H1 (cell line): ENCODE measurements at regions not wholly inside any gene's neighbourhood (a gene's known extent, or its start where the extent isn't known, plus 50 kb on each side); places are given as distances from the start of the nearest gene placed in this dataset.

Source experiments
- CTCF ChIA-PET: fragments of 300-600 bp; sonication (Branson Sonifier 250); formaldehyde crosslinking; loops from one replicate; lab custom pipeline; 2021; ENCODE audit not compliant: partially characterized antibody; lab: Charles Lee
- POLR2A ChIA-PET: fragments of 300-600 bp; sonication (Branson Sonifier 250); formaldehyde crosslinking; loops from one replicate; lab custom pipeline; 2021; ENCODE audit warnings: inconsistent platforms; ENCODE audit not compliant: partially characterized antibody; lab: Charles Lee
- DNase-seq, 2 experiments: peaks; one replicate each; pipeline versions ENCODE4 v3.0.0 to v3.0.0-alpha.2; 2010 to 2022; ENCODE audit warnings: low spot score in 2 of 2, low read depth in 1 of 2, mixed read lengths in 1 of 2
- FAIRE-seq: peaks from 2 replicates; lab custom pipeline; 2011; peaks lifted over from hg19 to GRCh38; lab: Jason Lieb, UNC
- H2AFZ ChIP-seq: 2 replicates; pipeline ENCODE4 v1.8.1; 2012; ENCODE audit warnings: low read length, inconsistent platforms
- H2AK5ac ChIP-seq: 2 replicates; pipeline ENCODE4 v1.6.1; 2013; ENCODE audit warnings: low read depth, low read length
- H2BK120ac ChIP-seq: replicated peaks from 2 replicates; pipeline ENCODE3; 2013; ENCODE audit warnings: low read depth, low read length, inconsistent platforms
- H2BK12ac ChIP-seq: 2 replicates; pipeline ENCODE4 v1.6.1; 2013; ENCODE audit warnings: low read depth, low read length
- H2BK15ac ChIP-seq: 2 replicates; pipeline ENCODE4 v1.6.1; 2013; ENCODE audit warnings: low read length
- H2BK20ac ChIP-seq: 2 replicates; pipeline ENCODE4 v1.6.1; 2013; ENCODE audit warnings: low read length
- H2BK5ac ChIP-seq: 2 replicates; pipeline ENCODE4 v1.6.1; 2013; ENCODE audit warnings: low read depth, low read length
- H3K14ac ChIP-seq: 2 replicates; pipeline ENCODE4 v1.6.1; 2013; ENCODE audit warnings: inconsistent platforms; ENCODE audit not compliant: insufficient read length
- H3K18ac ChIP-seq: 2 replicates; pipeline ENCODE4 v1.6.1; 2013; ENCODE audit warnings: low read length; ENCODE audit errors: extremely low read depth
- H3K23ac ChIP-seq: 2 replicates; pipeline ENCODE4 v1.6.1; 2013; ENCODE audit warnings: inconsistent platforms; ENCODE audit not compliant: insufficient read length
- H3K23me2 ChIP-seq: 2 replicates; pipeline ENCODE4 v1.6.1; 2013; ENCODE audit warnings: low read depth, low read length
- H3K27ac ChIP-seq: 2 replicates; pipeline ENCODE4 v1.6.1; 2011; ENCODE audit warnings: low read depth, low read length, inconsistent platforms
- H3K27me3 ChIP-seq, 4 experiments: replicated peaks in 1 of 4; 1 replicate in 1 of 4; 2 replicates in 3 of 4; pipeline versions ENCODE4 v1.6.1 to v1.8.1; 2011 to 2013; ENCODE audit warnings: low read length in 3 of 4, mild to moderate bottlenecking in 3 of 4, inconsistent platforms in 2 of 4, mixed read lengths in 2 of 4, moderate library complexity in 1 of 4; ENCODE audit not compliant: control insufficient read depth in 3 of 4, insufficient read depth in 3 of 4; ENCODE audit errors: extremely low read depth in 1 of 4
- H3K36me3 ChIP-seq, 4 experiments: 2 replicates each; pipeline versions ENCODE4 v1.6.1 to v1.8.1; 2011 to 2013; ENCODE audit warnings: mild to moderate bottlenecking in 4 of 4, low read length in 3 of 4, moderate library complexity in 2 of 4, control low read depth in 1 of 4, inconsistent platforms in 1 of 4; ENCODE audit not compliant: insufficient read depth in 4 of 4, control insufficient read depth in 2 of 4
- H3K4ac ChIP-seq: replicated peaks from 2 replicates; pipeline ENCODE3; 2013; ENCODE audit warnings: low read length, low read depth, mixed read lengths, inconsistent platforms; ENCODE audit not compliant: insufficient read length
- H3K4me1 ChIP-seq, 4 experiments: replicated peaks in 1 of 4; 1 replicate in 1 of 4; 2 replicates in 3 of 4; pipeline versions ENCODE4 v1.6.1 to v1.8.1; 2011 to 2013; ENCODE audit warnings: low read length in 3 of 4, inconsistent platforms in 2 of 4, mixed read lengths in 1 of 4; ENCODE audit not compliant: insufficient read depth in 4 of 4, control insufficient read depth in 3 of 4
- H3K4me2 ChIP-seq, 2 experiments: 2 replicates each; pipeline versions ENCODE4 v1.6.1 to v1.8.1; 2011 to 2013; ENCODE audit warnings: low read depth in 2 of 2, low read length in 2 of 2, control low read depth in 1 of 2, inconsistent platforms in 1 of 2, mild to moderate bottlenecking in 1 of 2; ENCODE audit not compliant: insufficient read depth in 1 of 2
- H3K4me3 ChIP-seq, 4 experiments: fragments of 200-600, 300-600 bp in 1 of 4; sonication (generic), shearing (Covaris generic), sonication (Bioruptor Twin) in 1 of 4; 2 replicates each; pipeline versions ENCODE4 v1.5.1 to v1.8.1; 2011 to 2016; ENCODE audit warnings: low read length in 4 of 4, low read depth in 3 of 4, control low read depth in 2 of 4, inconsistent platforms in 2 of 4, mild to moderate bottlenecking in 2 of 4, mixed read lengths in 1 of 4, moderate library complexity in 1 of 4; ENCODE audit not compliant: insufficient read depth in 2 of 4; ENCODE audit errors: extremely low read depth in 1 of 4
- H3K56ac ChIP-seq: replicated peaks from 2 replicates; pipeline ENCODE3; 2013; ENCODE audit warnings: low read depth, mild to moderate bottlenecking, mixed read lengths, low read length, inconsistent platforms; ENCODE audit not compliant: insufficient read length
- H3K79me1 ChIP-seq: 2 replicates; pipeline ENCODE4 v1.6.1; 2013; ENCODE audit warnings: low read depth, low read length, control low read depth
- H3K79me2 ChIP-seq, 2 experiments: 2 replicates each; pipeline versions ENCODE4 v1.6.1 to v1.8.1; 2012 to 2013; ENCODE audit warnings: low read length in 2 of 2, mild to moderate bottlenecking in 2 of 2, inconsistent platforms in 1 of 2; ENCODE audit not compliant: insufficient read depth in 2 of 2, control insufficient read depth in 1 of 2
- H3K9ac ChIP-seq, 4 experiments: replicated peaks in 1 of 4; 1 replicate in 1 of 4; 2 replicates in 3 of 4; pipeline versions ENCODE4 v1.6.1 to v1.8.1; 2011 to 2013; ENCODE audit warnings: low read depth in 3 of 4, low read length in 3 of 4, control low read depth in 2 of 4, mild to moderate bottlenecking in 2 of 4, moderate library complexity in 2 of 4, inconsistent platforms in 1 of 4; ENCODE audit errors: extremely low read depth in 1 of 4
- H3K9me3 ChIP-seq, 2 experiments: 2 replicates each; pipeline versions ENCODE4 v1.6.1 to v1.8.1; 2012 to 2013; ENCODE audit warnings: mild to moderate bottlenecking in 2 of 2, moderate library complexity in 2 of 2, control low read depth in 1 of 2, inconsistent platforms in 1 of 2, low read depth in 1 of 2, low read length in 1 of 2, mixed read lengths in 1 of 2; ENCODE audit not compliant: insufficient read depth in 2 of 2
- H4K20me1 ChIP-seq, 2 experiments: replicated peaks in 1 of 2; 2 replicates each; pipeline versions ENCODE3 to v1.8.1; 2011 to 2013; ENCODE audit warnings: inconsistent platforms in 2 of 2, low read length in 2 of 2, mild to moderate bottlenecking in 1 of 2; ENCODE audit not compliant: insufficient read depth in 2 of 2, control insufficient read depth in 1 of 2
- H4K5ac ChIP-seq: 2 replicates; pipeline ENCODE4 v1.6.1; 2013; ENCODE audit warnings: low read length, low read depth, mixed read lengths, inconsistent platforms; ENCODE audit not compliant: insufficient read length
- H4K8ac ChIP-seq: 2 replicates; pipeline ENCODE4 v1.8.0; 2013; ENCODE audit warnings: mild to moderate bottlenecking, moderate library complexity, low read length, inconsistent platforms; ENCODE audit not compliant: insufficient read depth; ENCODE audit errors: extremely low read depth
- H4K91ac ChIP-seq: replicated peaks from 2 replicates; pipeline ENCODE3; 2013; ENCODE audit warnings: low read length, mixed read lengths, inconsistent platforms; ENCODE audit not compliant: insufficient read length
- ATF3 ChIP-seq: IDR thresholded peaks from 2 replicates; pipeline ENCODE4 v1.6.1; 2011; ENCODE audit warnings: low read depth, mild to moderate bottlenecking, low read length; ENCODE audit not compliant: insufficient read depth
- BCL11A ChIP-seq, 2 experiments: IDR thresholded peaks; one replicate each; pipeline ENCODE4 v1.6.1; 2011; ENCODE audit warnings: low read depth in 2 of 2, low read length in 2 of 2, mild to moderate bottlenecking in 2 of 2
- CTBP2 ChIP-seq: IDR thresholded peaks from 2 replicates; pipeline ENCODE4 v1.7.0; 2011; ENCODE audit warnings: borderline replicate concordance, mild to moderate bottlenecking, moderate library complexity, mixed read lengths, low read length; ENCODE audit not compliant: insufficient read depth, insufficient read length
- HDAC6 ChIP-seq: IDR thresholded peaks from one replicate; pipeline ENCODE4 v1.7.1; 2012; ENCODE audit warnings: low read depth, mild to moderate bottlenecking, inconsistent platforms, low read length, moderate library complexity
- JUND ChIP-seq: IDR thresholded peaks from 2 replicates; pipeline ENCODE4 v1.6.1; 2011; ENCODE audit warnings: mild to moderate bottlenecking, improper control_type of control experiment, low read length
- KDM1A ChIP-seq: fragments of 200-600, 300-600 bp; sonication (generic); IDR thresholded peaks from 2 replicates; pipeline ENCODE4 v1.7.1; 2016; ENCODE audit warnings: mild to moderate bottlenecking, low read length, borderline replicate concordance
- NRF1 ChIP-seq: IDR thresholded peaks from 2 replicates; pipeline ENCODE4 v1.6.1; 2011; ENCODE audit warnings: mild to moderate bottlenecking, low read depth, low read length, improper control_type of control experiment
- POU5F1 ChIP-seq: IDR thresholded peaks from 2 replicates; pipeline ENCODE4 v1.6.1; 2011; ENCODE audit warnings: low read depth, mild to moderate bottlenecking, low read length, moderate library complexity
- SP4 ChIP-seq: IDR thresholded peaks from 2 replicates; pipeline ENCODE4 v1.6.1; 2012; ENCODE audit warnings: low read length, inconsistent platforms
- SRF ChIP-seq: IDR thresholded peaks from 2 replicates; pipeline ENCODE4 v1.6.1; 2011; ENCODE audit warnings: mild to moderate bottlenecking, low read depth, low read length, moderate library complexity
- TAF1 ChIP-seq: IDR thresholded peaks from 2 replicates; pipeline ENCODE4 v1.6.1; 2011; ENCODE audit warnings: mild to moderate bottlenecking, low read depth, low read length
- TEAD4 ChIP-seq: IDR thresholded peaks from 2 replicates; pipeline ENCODE4 v1.6.1; 2012; ENCODE audit warnings: low read depth, low read length, inconsistent platforms, mixed read lengths
- ZNF274 ChIP-seq: IDR thresholded peaks from 2 replicates; pipeline ENCODE4 v1.7.0; 2012; ENCODE audit warnings: low read length, borderline replicate concordance; ENCODE audit errors: extremely low read depth
- WGBS, 2 experiments: shearing (Covaris generic) in 1 of 2; methylation state at CpG; one replicate each; pipeline versions ENCODE4 v1.1.6 to v1.1.7; 2013 to 2015; ENCODE audit warnings: low lambda C conversion rate in 2 of 2, mixed read lengths in 2 of 2, inconsistent platforms in 1 of 2, low coverage in 1 of 2, missing lambda C conversion rate in 1 of 2; ENCODE audit not compliant: insufficient replicate concordance in 2 of 2, insufficient coverage in 1 of 2, insufficient read length in 1 of 2; ENCODE audit errors: extremely low coverage in 1 of 2, missing lambda C conversion rate in 1 of 2; 5-methylcytosine and 5-hydroxymethylcytosine counted together
- TF ChIP-seq, protein P1 (sequence below): IDR thresholded peaks from 2 replicates; pipeline ENCODE4 v1.6.1; 2012; ENCODE audit warnings: inconsistent platforms

GRCh38 chr7:25929448-25929847, 222.6 kb upstream of the NFE2L3 start:
- Histone ChIP-seq H3K27ac (no peak overlapping the region), H2BK5ac (no peak overlapping the region), H2AFZ (no peak overlapping the region), H3K14ac (no peak overlapping the region), H3K4ac (no peak overlapping the region), H3K4me1 (peaks cover 0 to 4% (median 0%) of the 10 kb centered on the region in 4 experiments; a peak in 1 of 7 replicates), H3K9me3 (0 out of 4 replicates have a peak, but pooled peaks cover 0 to 2% of the 10 kb centered on the region in 2 experiments), H2AK5ac (no peak overlapping the region), H2BK12ac (no peak overlapping the region), H2BK120ac (no peak overlapping the region), H3K27me3 (no peaks in the 10 kb centered on the region), H2BK15ac (no peak overlapping the region), H2BK20ac (no peak overlapping the region), H3K4me3 (no peak overlapping the region), H3K18ac (no peak overlapping the region), H3K56ac (no peak overlapping the region), H3K23me2 (no peaks in the 10 kb centered on the region; the same call in 1 of the 2 replicates), H4K91ac (no peak overlapping the region), H3K36me3 (no peaks in the 10 kb centered on the region), H4K8ac (no peak overlapping the region), H3K79me1 (no peaks in the 10 kb centered on the region), H3K79me2 (no peaks in the 10 kb centered on the region), H3K9ac (no peak overlapping the region), H3K23ac (no peak overlapping the region), H4K5ac (no peak overlapping the region), H3K4me2 (no peak overlapping the region), H4K20me1 (no peaks in the 10 kb centered on the region)
- DNase-seq, result no peak
- FAIRE-seq, result no peak
- 94% methylated on average over 5 of the region's 5 CpGs; no CpG with 5 or more reads in 1 of the 2 experiments for WGBS, 2 experiments
- POLR2A ChIA-PET, result interaction anchor here (1.2 kb wide), 2 partner anchors 18 to 21 kb away, joined by 3 read pairs; no protein-coding TSS in a partner anchor
- CTCF ChIA-PET, result interaction anchor here (1.0 to 2.5 kb wide), 3 partner anchors 10 to 22 kb away, joined by 3 to 9 read pairs (median 6); no protein-coding TSS in a partner anchor
- TF ChIP-seq SRF, result no peak
- no peak for TF ChIP-seq NRF1
- TF ChIP-seq TAF1, result no peak
- no peak for TF ChIP-seq SP4
- TF ChIP-seq POU5F1, result no peak
- TF ChIP-seq ZNF274, result no peak
- TF ChIP-seq HDAC6, result no peak
- no peak for TF ChIP-seq ATF3
- no peak for TF ChIP-seq CTBP2
- no peak for TF ChIP-seq BCL11A (IDR thresholded peaks at IDR 0.05; ENCODE audit: low read depth in 2 of 2, low read length in 2 of 2)
- TF ChIP-seq KDM1A, result no peak
- TF ChIP-seq, protein P1, sequence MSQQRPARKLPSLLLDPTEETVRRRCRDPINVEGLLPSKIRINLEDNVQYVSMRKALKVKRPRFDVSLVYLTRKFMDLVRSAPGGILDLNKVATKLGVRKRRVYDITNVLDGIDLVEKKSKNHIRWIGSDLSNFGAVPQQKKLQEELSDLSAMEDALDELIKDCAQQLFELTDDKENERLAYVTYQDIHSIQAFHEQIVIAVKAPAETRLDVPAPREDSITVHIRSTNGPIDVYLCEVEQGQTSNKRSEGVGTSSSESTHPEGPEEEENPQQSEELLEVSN, result no peak
- no peak for TF ChIP-seq JUND
- TF ChIP-seq TEAD4, result no peak
